ENCODE measurements at regions not wholly inside any gene's neighbourhood (a gene's known extent, or its start where the extent isn't known, plus 50 kb on each side); places are given as distances from the start of the nearest gene placed in this dataset.
"Not testable (repeated sequence)": the region's sequence is repeated elsewhere in the genome, so short reads cannot be mapped to it uniquely, and the experiment has no call there.

GRCh38 chr2:75871762-75872614 is 161.3 kb upstream of the GCFC2 start:
- not testable (repeated sequence) for DNase-seq

- DNase-seq: no peak
These were observed 160.0 kb upstream of the GCFC2 start for GRCh38 chr2:75870651-75871137.

GRCh38 chr2:75870133-75870532 is 159.4 kb upstream of the GCFC2 start:
- DNase-seq: no peak

- DNase-seq: no peak
These were observed 155.0 kb upstream of the GCFC2 start for GRCh38 chr2:75865702-75866101.

- DNase-seq: no peak
These were observed 154.4 kb upstream of the GCFC2 start for GRCh38 chr2:75865083-75865482.

GRCh38 chr2:75862547-75862946 is 151.8 kb upstream of the GCFC2 start:
- DNase-seq: no peak

- DNase-seq: no peak
These were observed 142.7 kb upstream of the GCFC2 start for GRCh38 chr2:75853436-75853835.

GRCh38 chr2:75852639-75853038 is 141.9 kb upstream of the GCFC2 start:
- no peak for DNase-seq

GRCh38 chr2:75846683-75847190 is 136.0 kb upstream of the GCFC2 start:
- no peak for DNase-seq

GRCh38 chr2:75844651-75845050 is 133.9 kb upstream of the GCFC2 start:
- no peak for DNase-seq

GRCh38 chr2:75834588-75834987 is 123.9 kb upstream of the GCFC2 start:
- DNase-seq: not testable (repeated sequence)

GRCh38 chr2:75833386-75833785 is 122.7 kb upstream of the GCFC2 start:
- no peak for DNase-seq

- no peak for DNase-seq
These were observed 118.1 kb upstream of the GCFC2 start for GRCh38 chr2:75828826-75829225.

- not testable (repeated sequence) for DNase-seq
These were observed 112.8 kb upstream of the GCFC2 start for GRCh38 chr2:75823515-75823914.

GRCh38 chr2:75822336-75822735 is 111.6 kb upstream of the GCFC2 start:
- DNase-seq: no peak

GRCh38 chr2:75820693-75821092 is 110.0 kb upstream of the GCFC2 start:
- DNase-seq: no peak

GRCh38 chr2:75810611-75811330 is 100.1 kb upstream of the GCFC2 start:
- DNase-seq: no peak

GRCh38 chr2:75808793-75809535 is 98.2 kb upstream of the GCFC2 start:
- peak; percentile 77 for DNase-seq

GRCh38 chr2:75807992-75808391 is 97.3 kb upstream of the GCFC2 start:
- peak; percentile 70 for DNase-seq

- DNase-seq: no peak
These were observed 90.7 kb upstream of the GCFC2 start for GRCh38 chr2:75801234-75801982.

- no peak for DNase-seq
These were observed 89.7 kb upstream of the GCFC2 start for GRCh38 chr2:75800456-75800855.

GRCh38 chr2:75799859-75800258 is 89.1 kb upstream of the GCFC2 start:
- no peak for DNase-seq

All from NCI-H2171 (cell line).